HEK293 (cell line): ENCODE measurements at regions not wholly inside any gene's neighbourhood (a gene's known extent, or its start where the extent isn't known, plus 50 kb on each side); places are given as distances from the start of the nearest gene placed in this dataset.

Source experiments
- CTCF ChIA-PET: fragments of 350-600 bp; formaldehyde crosslinking; extraction: SDS; loops from one replicate; lab custom pipeline; 2021; ENCODE audit warnings: antibody characterized with exemption; lab: Yijun Ruan, JAX
- POLR2A ChIA-PET: fragments of 300-600 bp; formaldehyde crosslinking; extraction: SDS; loops from one replicate; lab custom pipeline; 2020; ENCODE audit warnings: antibody characterized with exemption, inconsistent platforms; lab: Yijun Ruan, JAX
- H3K27ac ChIP-seq: fragments of 200-500 bp; sonication (Bioruptor generic); 2 replicates; pipeline ENCODE4 v1.5.1; 2014; ENCODE audit warnings: low read depth, low read length, control low read depth, inconsistent platforms; ENCODE audit errors: extremely low read depth
- H3K36me3 ChIP-seq, 2 experiments: fragments of 200-500 bp in 1 of 2; sonication (Bioruptor generic) in 1 of 2; 1 replicate in 1 of 2; 2 replicates in 1 of 2; pipeline ENCODE4 v1.5.1; 2014 to 2017; ENCODE audit warnings: inconsistent platforms in 2 of 2, low read length in 2 of 2; ENCODE audit not compliant: control insufficient read depth in 2 of 2, insufficient read depth in 1 of 2
- H3K4me1 ChIP-seq: fragments of 200-500 bp; sonication (Bioruptor generic); 2 replicates; pipeline ENCODE4 v1.5.1; 2014; ENCODE audit warnings: mild to moderate bottlenecking, low read length, inconsistent platforms; ENCODE audit not compliant: control insufficient read depth, insufficient read depth
- H3K4me3 ChIP-seq: 2 replicates; pipeline ENCODE4 v1.5.1; 2011; ENCODE audit warnings: low read depth, mild to moderate bottlenecking, control low read depth, low read length, moderate library complexity
- H3K9me3 ChIP-seq: fragments of 200-500 bp; sonication (Bioruptor generic); 2 replicates; pipeline ENCODE4 v1.5.1; 2014; ENCODE audit warnings: low read depth, low read length, inconsistent platforms; ENCODE audit not compliant: control insufficient read depth, insufficient read depth
- ATF2 ChIP-seq: fragments of 450-650 bp; formaldehyde crosslinking; IDR thresholded peaks from 2 replicates; pipeline ENCODE4 v1.5.1; 2016; ENCODE audit warnings: missing biosample characterization, missing genetic modification characterization, low read depth
- BCL11B ChIP-seq: fragments of 450-650 bp; formaldehyde crosslinking; IDR thresholded peaks from 2 replicates; pipeline ENCODE4 v1.5.1; 2016; ENCODE audit warnings: low read depth, missing biosample characterization, missing genetic modification characterization
- GLI2 ChIP-seq: fragments of 450-650 bp; formaldehyde crosslinking; IDR thresholded peaks from 2 replicates; pipeline ENCODE4; 2017; ENCODE audit warnings: missing biosample characterization, missing genetic modification characterization, low read depth, borderline replicate concordance
- KLF1 ChIP-seq: fragments of 450-650 bp; formaldehyde crosslinking; IDR thresholded peaks from 2 replicates; pipeline ENCODE4 v1.5.1; 2016; ENCODE audit warnings: missing biosample characterization, missing genetic modification characterization
- TSHZ1 ChIP-seq: fragments of 450-650 bp; formaldehyde crosslinking; IDR thresholded peaks from 2 replicates; pipeline ENCODE4 v1.5.1; 2016; ENCODE audit warnings: missing biosample characterization, missing genetic modification characterization, borderline replicate concordance
- ZFP41 ChIP-seq: fragments of 450-650 bp; formaldehyde crosslinking; IDR thresholded peaks from 2 replicates; pipeline ENCODE4 v1.5.1; 2016; ENCODE audit warnings: missing biosample characterization, missing genetic modification characterization, borderline replicate concordance
- ZNF10 ChIP-seq: fragments of 450-650 bp; formaldehyde crosslinking; IDR thresholded peaks from 2 replicates; pipeline ENCODE4 v1.5.1; 2017; ENCODE audit warnings: missing biosample characterization, missing genetic modification characterization
- ZNF184 ChIP-seq: fragments of 450-650 bp; IDR thresholded peaks from 2 replicates; pipeline ENCODE4 v1.5.1; 2018; ENCODE audit warnings: missing biosample characterization, mild to moderate bottlenecking, missing genetic modification characterization
- ZNF223 ChIP-seq: fragments of 450-650 bp; formaldehyde crosslinking; IDR thresholded peaks from 2 replicates; pipeline ENCODE4 v1.5.1; 2016; ENCODE audit warnings: missing biosample characterization, missing genetic modification characterization
- ZNF26 ChIP-seq: fragments of 450-650 bp; formaldehyde crosslinking; IDR thresholded peaks from 2 replicates; pipeline ENCODE4 v1.5.1; 2016; ENCODE audit warnings: missing biosample characterization, missing genetic modification characterization
- ZNF654 ChIP-seq: fragments of 450-650 bp; formaldehyde crosslinking; IDR thresholded peaks from 2 replicates; pipeline ENCODE4 v1.5.1; 2016; ENCODE audit warnings: low read depth, missing biosample characterization, missing genetic modification characterization
- ZNF660 ChIP-seq: fragments of 450-650 bp; IDR thresholded peaks from 2 replicates; pipeline ENCODE4 v1.5.1; 2018; ENCODE audit warnings: missing biosample characterization, mild to moderate bottlenecking, missing genetic modification characterization
- ZNF664 ChIP-seq: fragments of 450-650 bp; formaldehyde crosslinking; IDR thresholded peaks from 2 replicates; pipeline ENCODE4 v1.5.1; 2016; ENCODE audit warnings: missing biosample characterization, missing genetic modification characterization
- ZNF692 ChIP-seq: fragments of 450-650 bp; formaldehyde crosslinking; IDR thresholded peaks from 2 replicates; pipeline ENCODE4 v1.5.1; 2016; ENCODE audit warnings: missing biosample characterization, missing genetic modification characterization
- ZNF837 ChIP-seq: fragments of 450-650 bp; formaldehyde crosslinking; IDR thresholded peaks from 2 replicates; pipeline ENCODE4 v1.5.1; 2016; ENCODE audit warnings: missing biosample characterization, missing genetic modification characterization
- ZSCAN30 ChIP-seq: fragments of 450-650 bp; IDR thresholded peaks from 2 replicates; pipeline ENCODE4 v1.5.1; 2018; ENCODE audit warnings: missing biosample characterization, mild to moderate bottlenecking, missing genetic modification characterization, moderate library complexity

- no peak overlapping the region for H3K27ac ChIP-seq
- TF ChIP-seq ZNF223 (tag by site-specific recombination) (no peak), ZNF837 (tag by site-specific recombination) (no peak)
- peaks cover 3% of the 10 kb centered on the region; the same call in 1 of the 2 replicates for H3K4me1 ChIP-seq
- H3K4me3 ChIP-seq = no peak overlapping the region
- ChIA-PET CTCF (interaction anchor here (0.6 to 1.7 kb wide), 7 partner anchors 23 to 380 kb away, joined by 3 to 5 read pairs (median 3); no protein-coding TSS in a partner anchor), POLR2A (no interaction called here)
- H3K36me3 ChIP-seq = no peaks in the 10 kb centered on the region
- H3K9me3 ChIP-seq = no peaks in the 10 kb centered on the region
Observed at GRCh38 chr3:64400706-64401105, 175.4 kb upstream of the PRICKLE2 start.

GRCh38 chr3:64399205-64399800 lies 174.0 kb upstream of the PRICKLE2 start:
- no peak overlapping the region for H3K4me3 ChIP-seq
- no peak overlapping the region for H3K27ac ChIP-seq
- TF ChIP-seq ZSCAN30 = peak; percentile 94
- 0 out of 2 replicates have a peak, but pooled peaks have one; percentile 40 for TF ChIP-seq ZNF660 (tag by site-specific recombination)
- peak; percentile 16; the same call in 1 of the 2 replicates for TF ChIP-seq ZNF664
- TF ChIP-seq ZFP41 (tag by site-specific recombination) = no peak
- TF ChIP-seq ZNF654 (tag by site-specific recombination) = peak; percentile 69
- peaks cover 3% of the 10 kb centered on the region; the same call in 1 of the 2 replicates for H3K4me1 ChIP-seq
- H3K9me3 ChIP-seq = no peaks in the 10 kb centered on the region
- POLR2A ChIA-PET = no interaction called here
- H3K36me3 ChIP-seq = no peaks in the 10 kb centered on the region
- CTCF ChIA-PET = interaction anchor here (0.8 to 1.8 kb wide), 6 partner anchors 66 to 288 kb away, joined by 3 to 5 read pairs (median 3); no protein-coding TSS in a partner anchor

- H3K27ac ChIP-seq = no peak overlapping the region
- H3K4me3 ChIP-seq = no peak overlapping the region
- ChIA-PET CTCF (interaction anchor here (0.7 to 1.8 kb wide), 4 partner anchors 211 to 374 kb away, joined by 3 to 4 read pairs (median 3); no protein-coding TSS in a partner anchor), POLR2A (no interaction called here)
- TF ChIP-seq ZNF26 (tag by site-specific recombination) = no peak
- TF ChIP-seq ZNF10 (tag by site-specific recombination) = no peak
- TF ChIP-seq BCL11B (tag by site-specific recombination) = no peak
- no peak for TF ChIP-seq ZNF184 (tag by site-specific recombination)
- peaks cover 3% of the 10 kb centered on the region; the same call in 1 of the 2 replicates for H3K4me1 ChIP-seq
- no peaks in the 10 kb centered on the region for H3K9me3 ChIP-seq
- no peaks in the 10 kb centered on the region for H3K36me3 ChIP-seq
Observed at GRCh38 chr3:64398476-64398875, 173.2 kb upstream of the PRICKLE2 start.

- POLR2A ChIA-PET = no interaction called here
- TF ChIP-seq TSHZ1 (tag by site-specific recombination) (no peak), ATF2 (tag by site-specific recombination) (no peak), KLF1 (no peak), GLI2 (tag by site-specific recombination) (no peak), ZNF692 (tag by site-specific recombination) (no peak)
Observed at GRCh38 chr3:64398006-64398405, 172.7 kb upstream of the PRICKLE2 start.

More at GRCh38 chr3:64398006-64398405, 172.7 kb upstream of the PRICKLE2 start:
- Histone ChIP-seq H3K4me3 (no peak overlapping the region), H3K9me3 (no peaks in the 10 kb centered on the region), H3K27ac (no peak overlapping the region), H3K4me1 (peaks cover 3% of the 10 kb centered on the region; the same call in 1 of the 2 replicates), H3K36me3 (no peaks in the 10 kb centered on the region)
- CTCF ChIA-PET = interaction anchor here (0.5 to 1.0 kb wide), 2 partner anchors 125 to 210 kb away, joined by 3 read pairs; no protein-coding TSS in a partner anchor
